ENCODE measurements at regions not wholly inside any gene's neighbourhood (a gene's known extent, or its start where the extent isn't known, plus 50 kb on each side); places are given as distances from the start of the nearest gene placed in this dataset.
"Not testable (repeated sequence)": the region's sequence is repeated elsewhere in the genome, so short reads cannot be mapped to it uniquely, and the experiment has no call there.

GRCh38 chr10:21421016-21421415 is 104.5 kb downstream of the SKIDA1 start:
- Histone ChIP-seq H3K9me3 (ENCODE audit: control insufficient read depth, insufficient read depth, low read depth, low read length) (no peaks in the 10 kb centered on the region), H3K27ac (ENCODE audit: low read length) (peak overlapping the region; percentile 62; the same call in 1 of the 2 replicates), H3K4me1 (ENCODE audit: control insufficient read depth, insufficient read depth, low read length) (peaks cover 2% of the 10 kb centered on the region; the same call in 1 of the 2 replicates), H3K27me3 (ENCODE audit: control insufficient read depth, insufficient read depth, low read length) (no peaks in the 10 kb centered on the region), H3K4me3 (ENCODE audit: low read depth in 2 of 2, low read length in 2 of 2) (no peak overlapping the region), H3K36me3 (ENCODE audit: control insufficient read depth, insufficient read depth, low read length) (no peaks in the 10 kb centered on the region)
- ChIA-PET POLR2A (no interaction called here), CTCF (no interaction called here)
- in situ Hi-C loops (cut with HindIII; ENCODE audit: low pct_unique_long_range_greater_than_20kb, low sequenced_read_pairs), result no loop called here
- TF ChIP-seq SIN3A (IDR thresholded peaks at IDR 0.05; ENCODE audit: borderline replicate concordance, insufficient read depth, low read depth, low read length) (no peak), TCF7L2 (IDR thresholded peaks at IDR 0.05; ENCODE audit: low read depth, low read length) (no peak)
- TF ChIP-seq, protein P1, sequence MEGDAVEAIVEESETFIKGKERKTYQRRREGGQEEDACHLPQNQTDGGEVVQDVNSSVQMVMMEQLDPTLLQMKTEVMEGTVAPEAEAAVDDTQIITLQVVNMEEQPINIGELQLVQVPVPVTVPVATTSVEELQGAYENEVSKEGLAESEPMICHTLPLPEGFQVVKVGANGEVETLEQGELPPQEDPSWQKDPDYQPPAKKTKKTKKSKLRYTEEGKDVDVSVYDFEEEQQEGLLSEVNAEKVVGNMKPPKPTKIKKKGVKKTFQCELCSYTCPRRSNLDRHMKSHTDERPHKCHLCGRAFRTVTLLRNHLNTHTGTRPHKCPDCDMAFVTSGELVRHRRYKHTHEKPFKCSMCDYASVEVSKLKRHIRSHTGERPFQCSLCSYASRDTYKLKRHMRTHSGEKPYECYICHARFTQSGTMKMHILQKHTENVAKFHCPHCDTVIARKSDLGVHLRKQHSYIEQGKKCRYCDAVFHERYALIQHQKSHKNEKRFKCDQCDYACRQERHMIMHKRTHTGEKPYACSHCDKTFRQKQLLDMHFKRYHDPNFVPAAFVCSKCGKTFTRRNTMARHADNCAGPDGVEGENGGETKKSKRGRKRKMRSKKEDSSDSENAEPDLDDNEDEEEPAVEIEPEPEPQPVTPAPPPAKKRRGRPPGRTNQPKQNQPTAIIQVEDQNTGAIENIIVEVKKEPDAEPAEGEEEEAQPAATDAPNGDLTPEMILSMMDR (IDR thresholded peaks at IDR 0.05), result no peak
- DNase-seq (ENCODE audit: low read depth, low spot score) (no peak), ATAC-seq (no peak)
- BruUV-seq (replicated peaks), result no TSS peak
- intact Hi-C loops (cut with micrococcal nuclease; ENCODE audit: unreplicated experiment), result no loop called here

GRCh38 chr10:21418981-21419576 is 106.4 kb downstream of the SKIDA1 start:
- H3K36me3 ChIP-seq (ENCODE audit: control insufficient read depth, insufficient read depth, low read length); H3K27me3 ChIP-seq (ENCODE audit: control insufficient read depth, insufficient read depth, low read length); DNase-seq (ENCODE audit: low read depth, low spot score); intact Hi-C loops (cut with micrococcal nuclease; ENCODE audit: unreplicated experiment); H3K9me3 ChIP-seq (ENCODE audit: control insufficient read depth, insufficient read depth, low read depth, low read length); H3K4me3 ChIP-seq (ENCODE audit: low read depth in 2 of 2, low read length in 2 of 2); BruUV-seq (replicated peaks); in situ Hi-C loops (cut with HindIII; ENCODE audit: low pct_unique_long_range_greater_than_20kb, low sequenced_read_pairs); H3K4me1 ChIP-seq (ENCODE audit: control insufficient read depth, insufficient read depth, low read length); POLR2A ChIA-PET; CTCF ChIA-PET: not testable (repeated sequence)
- peak; percentile 60; the same call in 1 of the 2 replicates for ATAC-seq
- peak overlapping the region; percentile 25 for H3K27ac ChIP-seq (ENCODE audit: low read length)

DNA sequence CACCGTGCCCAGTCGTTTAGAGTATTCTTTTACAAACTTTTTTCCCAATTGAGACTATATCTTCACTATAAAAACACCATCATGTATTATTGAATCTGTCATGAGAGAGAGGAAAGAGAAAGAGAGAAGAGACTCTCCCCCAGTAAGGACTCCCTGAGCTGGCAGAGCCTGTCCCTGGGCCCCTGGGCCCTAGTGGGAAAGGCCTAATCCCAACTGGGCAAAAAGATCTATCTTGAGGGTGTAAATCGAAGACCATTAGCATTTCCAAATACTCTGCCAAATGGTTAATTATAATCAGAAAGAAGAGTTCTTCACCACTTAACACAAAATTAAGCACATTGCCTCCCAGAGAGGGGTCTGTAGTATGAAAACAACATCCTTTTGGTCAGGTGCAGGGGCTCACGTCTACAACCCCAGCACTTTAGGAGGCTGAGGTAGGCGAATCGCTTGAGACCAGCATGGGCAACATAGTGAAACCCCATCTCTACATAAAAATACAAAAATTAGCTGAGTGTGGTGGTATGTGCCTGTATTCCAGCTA is 108.2 kb downstream of the SKIDA1 start:
- POLR2A ChIA-PET, result no interaction called here
- DNase-seq (ENCODE audit: low read depth, low spot score), result no peak
- peaks cover 2% of the 10 kb centered on the region; the same call in 1 of the 2 replicates for H3K4me1 ChIP-seq (ENCODE audit: control insufficient read depth, insufficient read depth, low read length)
- H3K27ac ChIP-seq (ENCODE audit: low read length), result peak overlapping the region; percentile 25; the same call in 1 of the 2 replicates
- TF ChIP-seq TCF7L2 (IDR thresholded peaks at IDR 0.05; ENCODE audit: low read depth, low read length) (no peak), SIN3A (IDR thresholded peaks at IDR 0.05; ENCODE audit: borderline replicate concordance, insufficient read depth, low read depth, low read length) (no peak), POLR2AphosphoS5 (IDR thresholded peaks at IDR 0.05; ENCODE audit: low read depth, low read length) (no peak)
- TF ChIP-seq, protein P1 (IDR thresholded peaks at IDR 0.05), result no peak
- TF ChIP-seq, protein P2, sequence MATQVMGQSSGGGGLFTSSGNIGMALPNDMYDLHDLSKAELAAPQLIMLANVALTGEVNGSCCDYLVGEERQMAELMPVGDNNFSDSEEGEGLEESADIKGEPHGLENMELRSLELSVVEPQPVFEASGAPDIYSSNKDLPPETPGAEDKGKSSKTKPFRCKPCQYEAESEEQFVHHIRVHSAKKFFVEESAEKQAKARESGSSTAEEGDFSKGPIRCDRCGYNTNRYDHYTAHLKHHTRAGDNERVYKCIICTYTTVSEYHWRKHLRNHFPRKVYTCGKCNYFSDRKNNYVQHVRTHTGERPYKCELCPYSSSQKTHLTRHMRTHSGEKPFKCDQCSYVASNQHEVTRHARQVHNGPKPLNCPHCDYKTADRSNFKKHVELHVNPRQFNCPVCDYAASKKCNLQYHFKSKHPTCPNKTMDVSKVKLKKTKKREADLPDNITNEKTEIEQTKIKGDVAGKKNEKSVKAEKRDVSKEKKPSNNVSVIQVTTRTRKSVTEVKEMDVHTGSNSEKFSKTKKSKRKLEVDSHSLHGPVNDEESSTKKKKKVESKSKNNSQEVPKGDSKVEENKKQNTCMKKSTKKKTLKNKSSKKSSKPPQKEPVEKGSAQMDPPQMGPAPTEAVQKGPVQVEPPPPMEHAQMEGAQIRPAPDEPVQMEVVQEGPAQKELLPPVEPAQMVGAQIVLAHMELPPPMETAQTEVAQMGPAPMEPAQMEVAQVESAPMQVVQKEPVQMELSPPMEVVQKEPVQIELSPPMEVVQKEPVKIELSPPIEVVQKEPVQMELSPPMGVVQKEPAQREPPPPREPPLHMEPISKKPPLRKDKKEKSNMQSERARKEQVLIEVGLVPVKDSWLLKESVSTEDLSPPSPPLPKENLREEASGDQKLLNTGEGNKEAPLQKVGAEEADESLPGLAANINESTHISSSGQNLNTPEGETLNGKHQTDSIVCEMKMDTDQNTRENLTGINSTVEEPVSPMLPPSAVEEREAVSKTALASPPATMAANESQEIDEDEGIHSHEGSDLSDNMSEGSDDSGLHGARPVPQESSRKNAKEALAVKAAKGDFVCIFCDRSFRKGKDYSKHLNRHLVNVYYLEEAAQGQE (IDR thresholded peaks at IDR 0.05; ENCODE audit: insufficient read depth in 1 of 2, low read depth in 2 of 2, low read length in 1 of 2), result no peak
- BruUV-seq (replicated peaks), result no TSS peak
- intact Hi-C loops (cut with micrococcal nuclease; ENCODE audit: unreplicated experiment), result no loop called here
- no peaks in the 10 kb centered on the region for H3K36me3 ChIP-seq (ENCODE audit: control insufficient read depth, insufficient read depth, low read length)
- H3K9me3 ChIP-seq (ENCODE audit: control insufficient read depth, insufficient read depth, low read depth, low read length), result no peaks in the 10 kb centered on the region
- no peaks in the 10 kb centered on the region for H3K27me3 ChIP-seq (ENCODE audit: control insufficient read depth, insufficient read depth, low read length)
- no peak for ATAC-seq
- CTCF ChIA-PET, result no interaction called here
- no peak overlapping the region for H3K4me3 ChIP-seq (ENCODE audit: low read depth in 2 of 2, low read length in 2 of 2)
- in situ Hi-C loops (cut with HindIII; ENCODE audit: low pct_unique_long_range_greater_than_20kb, low sequenced_read_pairs), result no loop called here
